ENCODE measurements at regions not wholly inside any gene's neighbourhood (a gene's known extent, or its start where the extent isn't known, plus 50 kb on each side); places are given as distances from the start of the nearest gene placed in this dataset.
"Not testable (repeated sequence)": the region's sequence is repeated elsewhere in the genome, so short reads cannot be mapped to it uniquely, and the experiment has no call there.

GRCh38 chr1:80310703-80311245 is 1304.2 kb upstream of the ADGRL4 start:
- TF ChIP-seq CTCF (IDR thresholded peaks at IDR 0.05) (no peak), POLR2A (IDR thresholded peaks at IDR 0.05) (no peak), POLR2AphosphoS5 (IDR thresholded peaks at IDR 0.05) (no peak)
- no peak overlapping the region for H3K27ac ChIP-seq
- no peaks in the 10 kb centered on the region for H3K9me3 ChIP-seq
- no peak for DNase-seq (ENCODE audit: low spot score)
- 43% methylated on average over 4 of the region's 4 CpGs for WGBS
- intact Hi-C loops (cut with DNase I), result no loop called here
- no peaks in the 10 kb centered on the region for H3K4me1 ChIP-seq (replicated peaks)
- H3K4me3 ChIP-seq, result no peak overlapping the region
- no peaks in the 10 kb centered on the region for H3K36me3 ChIP-seq
- no peaks in the 10 kb centered on the region for H3K27me3 ChIP-seq (replicated peaks; ENCODE audit: insufficient read depth)

GRCh38 chr1:80305466-80305865 is 1298.9 kb upstream of the ADGRL4 start:
- Histone ChIP-seq H3K27ac (no peak overlapping the region), H3K9me3 (no peaks in the 10 kb centered on the region), H3K36me3 (no peaks in the 10 kb centered on the region), H3K4me1 (replicated peaks) (no peaks in the 10 kb centered on the region), H3K27me3 (replicated peaks; ENCODE audit: insufficient read depth) (no peaks in the 10 kb centered on the region), H3K4me3 (no peak overlapping the region)
- 89% methylated on average over 2 of the region's 2 CpGs for whole genome bisulfite sequencing
- intact Hi-C loops (cut with DNase I), result no loop called here
- no peak for TF ChIP-seq CTCF (IDR thresholded peaks at IDR 0.05)
- no peak for TF ChIP-seq POLR2A (IDR thresholded peaks at IDR 0.05)
- no peak for TF ChIP-seq POLR2AphosphoS5 (IDR thresholded peaks at IDR 0.05)
- DNase-seq (ENCODE audit: low spot score), result no peak

GRCh38 chr1:80293818-80294217 is 1287.3 kb upstream of the ADGRL4 start:
- WGBS, result 52% methylated on average over 3 of the region's 3 CpGs
- no peaks in the 10 kb centered on the region for H3K36me3 ChIP-seq
- intact Hi-C loops (cut with DNase I), result no loop called here
- TF ChIP-seq CTCF (IDR thresholded peaks at IDR 0.05) (no peak), POLR2AphosphoS5 (IDR thresholded peaks at IDR 0.05) (no peak), POLR2A (IDR thresholded peaks at IDR 0.05) (no peak)
- no peaks in the 10 kb centered on the region for H3K9me3 ChIP-seq
- no peak for DNase-seq (ENCODE audit: low spot score)
- no peaks in the 10 kb centered on the region for H3K27me3 ChIP-seq (replicated peaks; ENCODE audit: insufficient read depth)
- no peak overlapping the region for H3K4me3 ChIP-seq
- H3K27ac ChIP-seq, result no peak overlapping the region
- H3K4me1 ChIP-seq (replicated peaks), result no peaks in the 10 kb centered on the region

- H3K4me1 ChIP-seq (replicated peaks); H3K36me3 ChIP-seq; intact Hi-C loops (cut with DNase I); H3K27me3 ChIP-seq (replicated peaks; ENCODE audit: insufficient read depth); H3K27ac ChIP-seq; DNase-seq (ENCODE audit: low spot score); H3K9me3 ChIP-seq; H3K4me3 ChIP-seq: not testable (repeated sequence)
- 91% methylated on average over 3 of the region's 3 CpGs for WGBS
Measured at GRCh38 chr1:80288750-80289149, 1282.2 kb upstream of the ADGRL4 start.

- no peak for TF ChIP-seq POLR2AphosphoS5 (IDR thresholded peaks at IDR 0.05)
- no peak for TF ChIP-seq CTCF (IDR thresholded peaks at IDR 0.05)
- TF ChIP-seq POLR2A (IDR thresholded peaks at IDR 0.05), result no peak
- 87% methylated on average over 4 of the region's 4 CpGs for WGBS
- no peak for DNase-seq (ENCODE audit: low spot score)
- H3K27me3 ChIP-seq (replicated peaks; ENCODE audit: insufficient read depth), result no peaks in the 10 kb centered on the region
- no peaks in the 10 kb centered on the region for H3K36me3 ChIP-seq
- no peak overlapping the region for H3K27ac ChIP-seq
- no peaks in the 10 kb centered on the region for H3K4me1 ChIP-seq (replicated peaks)
- H3K4me3 ChIP-seq, result no peak overlapping the region
- intact Hi-C loops (cut with DNase I), result no loop called here
- no peaks in the 10 kb centered on the region for H3K9me3 ChIP-seq
Measured at GRCh38 chr1:80282536-80282935, 1276.0 kb upstream of the ADGRL4 start.

Measured in prostate gland (tissue), 2 donors.